GM12892 (cell line): ENCODE measurements at regions not wholly inside any gene's neighbourhood (a gene's known extent, or its start where the extent isn't known, plus 50 kb on each side); places are given as distances from the start of the nearest gene placed in this dataset.

Source experiments
- POLR2A ChIP-seq: IDR thresholded peaks from 2 replicates; pipeline ENCODE4 v1.6.1; 2011; ENCODE audit warnings: low read depth, low read length, control low read depth
- POLR2AphosphoS5 ChIP-seq: IDR thresholded peaks from 2 replicates; pipeline ENCODE4 v1.6.1; 2011; ENCODE audit warnings: low read depth, low read length, control low read depth

GRCh38 chr9:118975736-118976135, 393.5 kb downstream of the BRINP1 start:
- no peak for TF ChIP-seq POLR2AphosphoS5
- no peak for TF ChIP-seq POLR2A
